Neural progenitor cell (in vitro differentiated cells): ENCODE measurements at regions not wholly inside any gene's neighbourhood (a gene's known extent, or its start where the extent isn't known, plus 50 kb on each side); places are given as distances from the start of the nearest gene placed in this dataset.
A peak's percentile ranks its signal among the peaks of the same experiment; 100 is the strongest.
"Not testable (repeated sequence)": the region's sequence is repeated elsewhere in the genome, so short reads cannot be mapped to it uniquely, and the experiment has no call there.

Experiments used
- DNase-seq: peaks from one replicate; pipeline ENCODE4 v3.0.0-alpha.2; 2016; ENCODE audit warnings: low spot score
- H2AFZ ChIP-seq: fragments of 200-600 bp; sonication (generic); replicated peaks from 2 replicates; pipeline ENCODE4 v1.6.1; 2016; ENCODE audit warnings: antibody characterized with exemption
- H3F3A ChIP-seq: fragments of 200-600 bp; sonication (generic); 2 replicates; pipeline ENCODE4 v1.6.1; 2016; ENCODE audit warnings: antibody characterized with exemption, low read depth
- H3K27ac ChIP-seq: fragments of 200-600 bp; sonication (generic); 2 replicates; pipeline ENCODE4 v1.5.1; 2016; ENCODE audit warnings: mild to moderate bottlenecking
- H3K27me3 ChIP-seq: fragments of 200-600 bp; sonication (generic); 2 replicates; pipeline ENCODE4 v1.6.1; 2016; ENCODE audit warnings: mild to moderate bottlenecking, moderate library complexity
- H3K36me3 ChIP-seq: fragments of 200-600 bp; sonication (generic); 2 replicates; pipeline ENCODE4 v1.5.1; 2016
- H3K4me1 ChIP-seq: fragments of 200-600 bp; sonication (generic); 2 replicates; pipeline ENCODE4 v1.6.1; 2016; ENCODE audit warnings: mixed run types
- H3K4me2 ChIP-seq: fragments of 200-600 bp; sonication (generic); 2 replicates; pipeline ENCODE4 v1.6.1; 2016
- H3K4me3 ChIP-seq: fragments of 200-600 bp; sonication (generic); 2 replicates; pipeline ENCODE4 v1.5.1; 2016
- H3K79me2 ChIP-seq: fragments of 200-600 bp; sonication (generic); 2 replicates; pipeline ENCODE4 v1.6.1; 2016; ENCODE audit warnings: low read depth
- H3K9ac ChIP-seq: fragments of 200-600 bp; sonication (generic); 2 replicates; pipeline ENCODE4 v1.6.1; 2016
- H3K9me3 ChIP-seq: fragments of 200-600 bp; sonication (generic); 2 replicates; pipeline ENCODE4 v1.5.1; 2016; ENCODE audit warnings: low read depth
- H4K20me1 ChIP-seq: fragments of 200-600 bp; sonication (generic); 2 replicates; pipeline ENCODE4 v1.6.1; 2016; ENCODE audit warnings: low read depth
- H3K27ac Mint-ChIP-seq: 3 replicates; pipeline ENCODE4 v1.8.0; 2021; ENCODE audit warnings: mixed read lengths
- H3K27me3 Mint-ChIP-seq: 2 replicates; pipeline ENCODE4 v1.8.0; 2022; ENCODE audit warnings: low read depth, mild to moderate bottlenecking, inconsistent platforms, moderate library complexity, mixed read lengths; ENCODE audit not compliant: insufficient read depth
- H3K36me3 Mint-ChIP-seq: 3 replicates; pipeline ENCODE4 v1.8.0; 2021; ENCODE audit warnings: mixed read lengths
- H3K4me1 Mint-ChIP-seq: 3 replicates; pipeline ENCODE4 v1.8.0; 2021; ENCODE audit warnings: mixed read lengths
- H3K4me3 Mint-ChIP-seq: 3 replicates; pipeline ENCODE4 v1.8.0; 2021; ENCODE audit warnings: mild to moderate bottlenecking, moderate library complexity, mixed read lengths
- H3K9me3 Mint-ChIP-seq: 3 replicates; pipeline ENCODE4 v1.8.0; 2020; ENCODE audit warnings: mixed read lengths
- EZH2 ChIP-seq: fragments of 200-600 bp; sonication (generic); IDR thresholded peaks from 2 replicates; pipeline ENCODE4 v1.6.1; 2017; ENCODE audit warnings: antibody characterized with exemption, mild to moderate bottlenecking, moderate library complexity
- EZH2phosphoT487 ChIP-seq: fragments of 200-600 bp; sonication (generic); IDR thresholded peaks from 2 replicates; pipeline ENCODE4 v1.6.1; 2017; ENCODE audit warnings: antibody characterized with exemption
- TF ChIP-seq, protein P1 (sequence below): fragments of 200-600 bp; sonication (generic); IDR thresholded peaks from 2 replicates; pipeline ENCODE4 v1.5.1; 2017; ENCODE audit warnings: antibody characterized with exemption, mild to moderate bottlenecking

DNA sequence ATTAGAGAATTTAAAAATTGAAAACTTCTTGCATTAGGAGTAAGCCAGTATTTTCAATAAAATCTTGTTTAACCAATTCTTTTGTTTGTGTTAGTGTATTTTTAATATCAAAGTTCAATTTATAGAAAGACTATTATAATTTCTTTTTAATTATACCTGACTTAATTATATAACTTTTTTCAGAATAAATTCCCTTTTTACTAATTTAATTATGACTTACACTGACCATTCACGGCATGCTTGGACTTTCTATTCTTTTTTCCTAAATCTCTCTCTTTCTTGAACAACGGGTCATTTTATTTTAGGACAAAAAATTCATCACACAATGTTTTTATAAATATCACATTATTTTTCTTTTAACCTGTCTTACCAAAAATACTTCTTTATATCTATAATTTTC lies 555.3 kb upstream of the PTGER4 start:
- Histone ChIP-seq H3F3A (no peaks in the 10 kb centered on the region), H2AFZ (no peak overlapping the region), H3K79me2 (no peaks in the 10 kb centered on the region), H3K27me3 (no peaks in the 10 kb centered on the region), H3K4me3 (no peak overlapping the region), H3K9ac (no peak overlapping the region), H3K36me3 (no peaks in the 10 kb centered on the region), H3K9me3 (peaks cover 11% of the 10 kb centered on the region), H4K20me1 (no peaks in the 10 kb centered on the region), H3K4me1 (no peaks in the 10 kb centered on the region), H3K4me2 (no peak overlapping the region), H3K27ac (no peak overlapping the region)
- H3K36me3 Mint-ChIP-seq: peaks cover 3% of the 10 kb centered on the region
- TF ChIP-seq, protein P1, sequence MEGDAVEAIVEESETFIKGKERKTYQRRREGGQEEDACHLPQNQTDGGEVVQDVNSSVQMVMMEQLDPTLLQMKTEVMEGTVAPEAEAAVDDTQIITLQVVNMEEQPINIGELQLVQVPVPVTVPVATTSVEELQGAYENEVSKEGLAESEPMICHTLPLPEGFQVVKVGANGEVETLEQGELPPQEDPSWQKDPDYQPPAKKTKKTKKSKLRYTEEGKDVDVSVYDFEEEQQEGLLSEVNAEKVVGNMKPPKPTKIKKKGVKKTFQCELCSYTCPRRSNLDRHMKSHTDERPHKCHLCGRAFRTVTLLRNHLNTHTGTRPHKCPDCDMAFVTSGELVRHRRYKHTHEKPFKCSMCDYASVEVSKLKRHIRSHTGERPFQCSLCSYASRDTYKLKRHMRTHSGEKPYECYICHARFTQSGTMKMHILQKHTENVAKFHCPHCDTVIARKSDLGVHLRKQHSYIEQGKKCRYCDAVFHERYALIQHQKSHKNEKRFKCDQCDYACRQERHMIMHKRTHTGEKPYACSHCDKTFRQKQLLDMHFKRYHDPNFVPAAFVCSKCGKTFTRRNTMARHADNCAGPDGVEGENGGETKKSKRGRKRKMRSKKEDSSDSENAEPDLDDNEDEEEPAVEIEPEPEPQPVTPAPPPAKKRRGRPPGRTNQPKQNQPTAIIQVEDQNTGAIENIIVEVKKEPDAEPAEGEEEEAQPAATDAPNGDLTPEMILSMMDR: no peak
- TF ChIP-seq EZH2phosphoT487: no peak
- H3K27me3 Mint-ChIP-seq: no peaks in the 10 kb centered on the region
- DNase-seq: peak; percentile 38
- no peaks in the 10 kb centered on the region for H3K4me1 Mint-ChIP-seq
- H3K4me3 Mint-ChIP-seq: no peak overlapping the region
- peaks cover 43% of the 10 kb centered on the region for H3K9me3 Mint-ChIP-seq
- no peak overlapping the region for H3K27ac Mint-ChIP-seq

DNA sequence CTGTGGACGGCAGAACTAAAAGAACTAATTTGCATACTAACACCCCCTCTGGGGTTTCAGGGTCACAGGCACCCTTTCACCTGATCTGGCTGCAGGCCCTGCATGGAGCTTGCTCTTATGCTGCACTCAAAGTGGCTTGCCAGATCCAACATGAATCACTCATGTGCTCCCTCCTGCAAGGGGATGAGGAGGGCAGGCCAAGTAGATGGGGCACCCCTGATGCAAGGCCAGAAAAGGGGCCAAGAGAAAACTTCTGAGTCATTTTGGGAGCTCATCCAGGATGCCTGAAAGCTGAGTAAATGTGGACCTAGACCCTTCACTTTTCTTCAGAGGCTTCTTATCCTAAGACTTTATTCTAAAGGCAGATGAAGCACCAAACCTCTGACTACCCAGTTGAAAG lies 558.5 kb upstream of the PTGER4 start:
- DNase-seq: no peak

GRCh38 chr5:40112875-40113274 lies 566.8 kb upstream of the PTGER4 start:
- Mint-ChIP-seq H3K4me3 (no peak overlapping the region), H3K9me3 (no peaks in the 10 kb centered on the region), H3K4me1 (no peaks in the 10 kb centered on the region), H3K27ac (no peak overlapping the region), H3K27me3 (peaks cover 2% of the 10 kb centered on the region), H3K36me3 (no peaks in the 10 kb centered on the region)
- no peaks in the 10 kb centered on the region for H3K4me1 ChIP-seq
- H4K20me1 ChIP-seq: no peaks in the 10 kb centered on the region
- no peak overlapping the region for H3K4me2 ChIP-seq
- H3K9me3 ChIP-seq: no peaks in the 10 kb centered on the region
- no peak overlapping the region for H3K9ac ChIP-seq
- TF ChIP-seq EZH2phosphoT487 (no peak), EZH2 (no peak)
- TF ChIP-seq, protein P1: no peak
- no peak overlapping the region for H2AFZ ChIP-seq
- no peaks in the 10 kb centered on the region for H3F3A ChIP-seq
- DNase-seq: no peak
- no peaks in the 10 kb centered on the region for H3K27me3 ChIP-seq
- H3K27ac ChIP-seq: no peak overlapping the region
- H3K79me2 ChIP-seq: no peaks in the 10 kb centered on the region
- H3K4me3 ChIP-seq: no peak overlapping the region
- H3K36me3 ChIP-seq: no peaks in the 10 kb centered on the region

More for the DNA sequence above, 558.5 kb upstream of the PTGER4 start:
- H3K27ac Mint-ChIP-seq: no peak overlapping the region
- H3K9me3 Mint-ChIP-seq: peaks cover 28% of the 10 kb centered on the region
- peaks cover 3% of the 10 kb centered on the region for H3K36me3 Mint-ChIP-seq
- H2AFZ ChIP-seq: no peak overlapping the region
- no peaks in the 10 kb centered on the region for H4K20me1 ChIP-seq
- H3K27me3 ChIP-seq: no peaks in the 10 kb centered on the region
- H3K4me3 ChIP-seq: no peak overlapping the region
- no peak overlapping the region for H3K27ac ChIP-seq
- no peaks in the 10 kb centered on the region for H3K79me2 ChIP-seq
- H3F3A ChIP-seq: no peaks in the 10 kb centered on the region
- H3K4me2 ChIP-seq: no peak overlapping the region
- peaks cover 11% of the 10 kb centered on the region for H3K9me3 ChIP-seq
- H3K4me1 Mint-ChIP-seq: no peaks in the 10 kb centered on the region
- TF ChIP-seq, protein P1: no peak
- TF ChIP-seq EZH2 (no peak), EZH2phosphoT487 (no peak)
- no peaks in the 10 kb centered on the region for H3K27me3 Mint-ChIP-seq
- H3K9ac ChIP-seq: no peak overlapping the region
- no peaks in the 10 kb centered on the region for H3K4me1 ChIP-seq
- H3K4me3 Mint-ChIP-seq: no peak overlapping the region
- no peaks in the 10 kb centered on the region for H3K36me3 ChIP-seq

GRCh38 chr5:40111036-40111435 lies 568.7 kb upstream of the PTGER4 start:
- H3K4me1 Mint-ChIP-seq, H3K36me3 ChIP-seq, H3K4me3 ChIP-seq, H3K9ac ChIP-seq, H3K9me3 ChIP-seq, H3K27ac ChIP-seq, H3K4me2 ChIP-seq, H3F3A ChIP-seq, H3K27ac Mint-ChIP-seq, H3K79me2 ChIP-seq, H3K4me1 ChIP-seq, DNase-seq, H3K27me3 Mint-ChIP-seq, H2AFZ ChIP-seq, H4K20me1 ChIP-seq, H3K27me3 ChIP-seq, H3K4me3 Mint-ChIP-seq, H3K36me3 Mint-ChIP-seq, H3K9me3 Mint-ChIP-seq: not testable (repeated sequence)

GRCh38 chr5:40108764-40109390 lies 570.8 kb upstream of the PTGER4 start:
- not testable (repeated sequence) for H3K4me2 ChIP-seq, H3K79me2 ChIP-seq, H3K4me3 ChIP-seq, H3K36me3 ChIP-seq, H3K9me3 Mint-ChIP-seq, H3K27me3 Mint-ChIP-seq, H3K9me3 ChIP-seq, H3K4me1 Mint-ChIP-seq, H3F3A ChIP-seq, DNase-seq, H3K36me3 Mint-ChIP-seq, H3K4me1 ChIP-seq, H2AFZ ChIP-seq, H4K20me1 ChIP-seq, H3K9ac ChIP-seq, H3K4me3 Mint-ChIP-seq, H3K27ac ChIP-seq, H3K27me3 ChIP-seq, H3K27ac Mint-ChIP-seq

DNA sequence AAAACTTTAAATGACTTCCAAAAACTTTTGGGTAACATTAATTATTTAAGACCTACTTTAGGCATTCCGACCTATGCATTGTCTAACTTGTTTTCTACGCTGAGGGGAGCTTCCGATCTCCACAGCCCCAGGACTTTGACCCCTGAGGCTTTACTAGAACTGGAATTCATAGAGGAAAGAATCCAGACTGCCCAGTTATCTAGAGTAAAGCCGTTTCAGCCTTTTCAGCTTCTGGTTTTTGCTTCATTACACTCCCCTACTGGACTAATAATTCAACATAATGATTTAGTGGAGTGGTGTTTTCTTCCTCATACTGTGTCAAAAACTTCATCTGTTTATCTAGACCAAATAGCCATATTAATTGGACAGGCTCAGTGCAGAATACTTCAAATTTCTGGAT lies 571.9 kb upstream of the PTGER4 start:
- not testable (repeated sequence) for H3K36me3 ChIP-seq, H3K4me3 Mint-ChIP-seq, H3K4me3 ChIP-seq, H3K9ac ChIP-seq, H3K27ac ChIP-seq, H3K9me3 ChIP-seq, DNase-seq, H3K79me2 ChIP-seq, H3K27me3 Mint-ChIP-seq, H3K4me2 ChIP-seq, H3K4me1 ChIP-seq, H2AFZ ChIP-seq, H4K20me1 ChIP-seq, H3K27me3 ChIP-seq, H3F3A ChIP-seq, H3K4me1 Mint-ChIP-seq, H3K9me3 Mint-ChIP-seq, H3K36me3 Mint-ChIP-seq, H3K27ac Mint-ChIP-seq
